Stimulated activated naive B cell treated with anti-CD40 and anti-IgM and Interleukin-4, amounts not matched to agents 10 μg/mL and 1 μg/mL and 100 μg/mL, for 72 hours (primary cell): ENCODE measurements at regions not wholly inside any gene's neighbourhood (a gene's known extent, or its start where the extent isn't known, plus 50 kb on each side); places are given as distances from the start of the nearest gene placed in this dataset.
"Not testable (repeated sequence)": the region's sequence is repeated elsewhere in the genome, so short reads cannot be mapped to it uniquely, and the experiment has no call there.

ENCODE experiments used
- ATAC-seq, 2 donors: fragments of 150-1000 bp; cut with Tn5 transposase; replicated peaks; 2 replicates each; pipeline ENCODE4 v1.10.0; 2021; ENCODE audit warnings: moderate library complexity in 1 of 2
- DNase-seq: peaks from one replicate; pipeline ENCODE4 v3.0.0; 2021
- H3K27ac Mint-ChIP-seq: one replicate; pipeline ENCODE4 v1.8.0; 2022; ENCODE audit warnings: mild to moderate bottlenecking, mixed read lengths
- H3K27me3 Mint-ChIP-seq, 2 donors: one replicate each; pipeline ENCODE4 v1.8.0; 2022; ENCODE audit warnings: mixed read lengths in 2 of 2
- H3K36me3 Mint-ChIP-seq, 2 donors: one replicate each; pipeline ENCODE4 v1.8.0; 2022; ENCODE audit warnings: mixed read lengths in 2 of 2, mild to moderate bottlenecking in 1 of 2
- H3K4me1 Mint-ChIP-seq, 2 donors: one replicate each; pipeline ENCODE4 v1.8.0; 2022; ENCODE audit warnings: mixed read lengths in 2 of 2, mild to moderate bottlenecking in 1 of 2
- H3K4me3 Mint-ChIP-seq, 2 donors: one replicate each; pipeline ENCODE4 v1.8.0; 2022; ENCODE audit warnings: mild to moderate bottlenecking in 2 of 2, mixed read lengths in 2 of 2, moderate library complexity in 1 of 2
- H3K9me3 Mint-ChIP-seq, 2 donors: one replicate each; pipeline ENCODE4 v1.8.0; 2022; ENCODE audit warnings: mixed read lengths in 2 of 2, mild to moderate bottlenecking in 1 of 2

DNA sequence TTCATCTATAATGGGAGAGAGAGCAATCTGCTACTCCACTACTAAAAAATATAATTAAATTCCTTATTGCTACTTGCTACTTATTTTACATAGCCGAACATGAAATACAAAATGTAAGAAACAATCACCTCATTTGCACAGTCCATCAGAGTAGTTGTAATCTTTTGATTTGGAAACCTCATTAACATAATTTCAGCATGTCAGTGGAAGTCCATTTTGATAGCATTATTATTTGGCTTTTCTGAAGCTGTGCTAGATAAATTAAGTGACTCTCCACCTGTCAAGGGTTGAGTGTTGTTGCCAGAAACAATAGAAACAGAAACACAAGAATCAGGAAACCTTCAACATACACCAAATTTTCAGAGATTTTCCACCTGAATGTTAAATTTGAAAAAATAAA is 250.0 kb downstream of the RFPL4B start:
- no peak overlapping the region for H3K4me3 Mint-ChIP-seq
- no peak overlapping the region for H3K27ac Mint-ChIP-seq
- no peaks in the 10 kb centered on the region for H3K4me1 Mint-ChIP-seq
- H3K9me3 Mint-ChIP-seq = peaks cover 5 to 10% of the 10 kb centered on the region in 2 donors
- no peak for ATAC-seq
- DNase-seq = no peak
- H3K36me3 Mint-ChIP-seq = no peaks in the 10 kb centered on the region
- H3K27me3 Mint-ChIP-seq = peaks cover 0 to 5% of the 10 kb centered on the region in 2 donors

DNA sequence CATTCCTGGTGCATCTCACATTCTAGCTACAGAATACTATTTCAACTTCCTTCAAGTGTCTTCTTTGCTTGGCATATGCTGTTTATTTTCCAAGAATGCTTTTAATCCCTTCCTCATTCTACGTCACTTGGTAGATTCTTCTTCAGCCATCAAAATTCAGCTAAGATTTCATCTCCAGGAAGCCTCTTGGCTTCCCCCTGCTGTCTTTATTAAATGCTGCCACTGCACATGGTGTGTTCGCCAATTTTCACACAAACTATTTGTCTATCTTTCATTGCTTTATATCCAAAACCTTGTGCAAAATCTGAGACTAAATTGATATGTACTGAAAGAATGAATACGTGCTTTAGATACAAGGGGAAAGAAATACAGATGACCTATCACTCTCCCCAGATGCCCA is 253.0 kb downstream of the RFPL4B start:
- H3K36me3 Mint-ChIP-seq = no peaks in the 10 kb centered on the region
- no peak overlapping the region for H3K27ac Mint-ChIP-seq
- H3K9me3 Mint-ChIP-seq = peaks cover 0 to 5% of the 10 kb centered on the region in 2 donors
- H3K27me3 Mint-ChIP-seq = peaks cover 0 to 5% of the 10 kb centered on the region in 2 donors
- no peaks in the 10 kb centered on the region for H3K4me1 Mint-ChIP-seq
- DNase-seq = no peak
- H3K4me3 Mint-ChIP-seq = no peak overlapping the region
- no peak for ATAC-seq

DNA sequence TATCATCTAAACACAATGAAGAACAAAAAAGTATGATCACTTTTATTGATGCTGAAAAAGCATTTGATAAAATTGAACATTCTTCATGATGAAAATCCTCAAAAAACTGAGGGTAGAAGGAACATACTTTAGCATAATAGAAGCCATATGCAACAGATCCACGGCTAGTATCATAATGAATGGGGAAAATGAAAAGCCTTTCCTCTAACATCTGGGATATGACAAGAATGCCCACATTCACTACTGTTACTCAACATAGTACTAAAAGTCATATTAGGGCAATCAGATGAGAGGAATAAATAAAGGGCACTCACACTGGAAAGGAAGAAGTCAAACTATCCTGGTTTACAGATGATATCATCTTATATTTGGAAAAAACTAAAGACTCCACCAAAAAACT is 256.6 kb downstream of the RFPL4B start:
- H3K9me3 Mint-ChIP-seq = peaks cover 9 to 11% of the 10 kb centered on the region in 2 donors
- no peak for ATAC-seq
- no peak for DNase-seq
- H3K27me3 Mint-ChIP-seq = peaks cover 0 to 5% of the 10 kb centered on the region in 2 donors
- no peak overlapping the region for H3K4me3 Mint-ChIP-seq
- H3K36me3 Mint-ChIP-seq = peaks cover 4% of the 10 kb centered on the region in 2 donors
- no peak overlapping the region for H3K27ac Mint-ChIP-seq
- H3K4me1 Mint-ChIP-seq = no peaks in the 10 kb centered on the region

DNA sequence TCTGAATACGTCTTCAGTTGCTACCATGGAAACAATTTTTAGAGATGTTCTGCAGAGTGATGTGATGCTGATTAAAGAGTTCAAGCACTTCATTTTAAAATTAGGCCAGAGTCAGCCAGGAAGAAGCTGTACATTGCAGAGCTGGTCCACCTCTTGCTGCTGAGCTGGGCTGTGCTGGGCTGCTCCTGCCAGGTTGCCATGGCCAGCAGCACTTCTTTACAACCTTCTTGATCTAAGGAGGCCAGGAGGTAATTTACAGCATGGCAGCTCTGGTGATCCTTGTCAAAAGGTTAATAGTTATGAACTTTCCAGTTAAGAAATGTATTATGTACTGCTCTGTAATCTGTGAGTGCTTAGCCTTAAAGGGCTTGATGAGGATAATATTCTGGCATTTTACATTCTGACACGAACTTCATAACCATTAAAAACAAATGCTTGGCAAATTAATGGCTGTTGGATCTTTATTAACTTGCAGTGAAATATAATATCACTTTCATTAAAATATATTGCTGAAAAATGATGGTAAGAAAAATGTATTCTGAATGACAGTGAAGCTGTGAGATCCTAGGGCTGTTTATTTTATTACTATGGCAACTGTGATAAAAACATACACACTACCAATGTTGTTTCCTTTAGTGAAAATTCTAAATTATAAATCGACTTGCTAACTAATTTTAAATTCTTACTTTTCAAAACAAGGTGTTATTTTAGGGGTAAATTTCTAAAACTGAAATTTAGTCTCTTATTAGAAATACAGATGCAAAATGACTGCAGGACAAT is 259.7 kb downstream of the RFPL4B start:
- no peak for DNase-seq

DNA sequence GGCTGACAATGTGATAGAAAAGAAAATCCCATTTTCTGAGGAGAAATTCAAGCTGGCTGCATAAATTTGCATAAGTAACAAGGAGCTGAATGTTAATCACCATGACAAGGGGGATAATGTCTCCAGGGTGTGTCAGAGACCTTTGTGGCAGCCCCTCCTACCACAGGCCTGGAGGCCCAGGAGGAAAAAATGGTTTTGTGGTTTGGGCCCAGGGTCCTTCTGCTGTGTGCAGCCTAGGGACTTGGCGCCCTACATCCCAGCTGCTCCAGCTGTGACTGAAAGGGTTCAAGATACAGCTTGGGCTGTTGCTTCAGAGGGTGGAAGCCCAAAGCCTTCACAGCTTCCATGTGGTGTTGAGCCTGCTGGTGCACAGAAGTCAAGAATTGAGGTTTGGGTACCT is 261.8 kb downstream of the RFPL4B start:
- not testable (repeated sequence) for H3K27ac Mint-ChIP-seq, H3K4me3 Mint-ChIP-seq, H3K27me3 Mint-ChIP-seq, H3K4me1 Mint-ChIP-seq, ATAC-seq, DNase-seq, H3K36me3 Mint-ChIP-seq
- H3K9me3 Mint-ChIP-seq = peaks cover 9 to 14% of the 10 kb centered on the region in 2 donors

More for the DNA sequence above, 259.7 kb downstream of the RFPL4B start:
- peaks cover 9 to 15% of the 10 kb centered on the region in 2 donors for H3K9me3 Mint-ChIP-seq
- H3K27ac Mint-ChIP-seq = no peak overlapping the region
- H3K36me3 Mint-ChIP-seq = peaks cover 4% of the 10 kb centered on the region in 2 donors
- H3K4me3 Mint-ChIP-seq = no peak overlapping the region
- no peaks in the 10 kb centered on the region for H3K4me1 Mint-ChIP-seq
- no peak for ATAC-seq
- peaks cover 0 to 3% of the 10 kb centered on the region in 2 donors for H3K27me3 Mint-ChIP-seq

DNA sequence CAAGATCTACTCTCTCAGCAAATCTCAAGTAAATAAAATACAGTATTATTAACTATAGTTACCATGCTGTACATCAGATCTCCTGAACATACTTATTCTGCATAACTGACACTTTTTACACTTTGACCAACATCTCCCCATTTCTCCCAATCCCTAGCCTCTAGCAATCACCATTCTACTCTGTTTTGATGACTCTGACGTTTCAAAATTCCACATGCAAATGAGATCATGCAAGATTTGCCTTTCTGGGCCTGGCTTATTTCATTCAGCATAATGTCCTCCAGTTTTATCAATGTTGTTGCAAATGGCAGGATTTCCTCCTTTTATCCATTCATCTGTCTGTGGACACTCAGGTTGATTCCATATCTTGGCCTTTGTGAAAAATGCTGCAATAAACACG is 266.3 kb downstream of the RFPL4B start:
- Mint-ChIP-seq H3K9me3 (peaks cover 3 to 9% of the 10 kb centered on the region in 2 donors), H3K4me1 (no peaks in the 10 kb centered on the region), H3K4me3 (no peak overlapping the region), H3K27ac (no peak overlapping the region), H3K36me3 (peaks cover 2 to 3% of the 10 kb centered on the region in 2 donors), H3K27me3 (no peaks in the 10 kb centered on the region)
- ATAC-seq (no peak), DNase-seq (no peak)

DNA sequence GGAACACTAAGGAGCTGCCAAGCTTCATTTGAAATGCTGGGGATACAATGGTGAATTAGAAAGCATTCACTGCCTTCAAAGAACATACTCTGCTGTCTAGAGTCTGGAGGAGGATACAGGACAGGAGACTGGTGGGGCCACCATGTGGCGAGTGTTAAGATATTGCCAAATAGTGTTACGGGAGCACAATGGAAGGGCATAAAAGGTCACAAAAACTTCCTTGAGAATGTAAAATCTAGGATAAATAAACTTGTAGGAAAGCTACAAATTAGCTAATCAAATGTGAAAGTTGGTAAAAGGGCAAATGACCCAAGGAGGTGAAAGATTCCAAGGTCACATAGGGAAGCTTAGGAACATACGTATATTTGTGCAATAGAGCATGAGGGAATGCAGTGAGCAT is 271.7 kb downstream of the RFPL4B start:
- H3K4me3 Mint-ChIP-seq = no peak overlapping the region
- no peaks in the 10 kb centered on the region for H3K9me3 Mint-ChIP-seq
- H3K27ac Mint-ChIP-seq = no peak overlapping the region
- DNase-seq = no peak
- H3K27me3 Mint-ChIP-seq = no peaks in the 10 kb centered on the region
- H3K4me1 Mint-ChIP-seq = no peaks in the 10 kb centered on the region
- H3K36me3 Mint-ChIP-seq = no peaks in the 10 kb centered on the region
- no peak for ATAC-seq

DNA sequence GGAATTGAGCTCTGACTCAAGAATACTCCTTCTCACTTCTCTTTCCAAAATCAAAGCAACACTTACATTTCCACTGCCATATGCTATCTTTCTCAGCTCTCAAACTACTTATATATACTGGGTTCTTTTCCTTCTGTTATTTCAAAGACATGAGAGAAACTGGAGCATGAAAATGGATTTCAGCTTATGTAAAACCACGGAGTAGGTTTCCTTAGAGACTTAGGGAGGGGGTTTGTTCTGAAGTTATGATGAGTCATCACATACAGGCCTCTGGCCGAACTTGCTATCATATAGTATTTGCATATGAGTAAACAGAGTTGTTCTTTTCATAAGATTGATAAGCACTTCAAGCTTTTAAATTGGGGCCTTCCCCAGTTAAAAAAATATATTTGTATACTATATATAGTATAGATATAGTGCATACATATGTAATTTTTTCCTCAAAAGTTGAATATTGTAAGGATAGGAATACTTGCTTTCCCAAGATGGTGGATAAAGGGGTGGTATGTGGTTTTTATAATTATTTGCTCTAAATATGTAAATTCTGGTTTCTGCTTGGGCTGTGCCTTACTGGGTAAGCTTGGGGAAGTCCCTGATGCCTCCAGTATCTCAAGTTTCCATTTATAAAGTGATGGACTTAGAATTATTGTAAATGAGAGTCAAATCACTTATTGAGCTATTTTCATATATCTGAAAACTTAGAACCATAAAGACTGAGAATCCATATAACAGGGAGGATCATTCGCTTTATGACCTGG is 273.9 kb downstream of the RFPL4B start:
- Mint-ChIP-seq H3K27ac (no peak overlapping the region), H3K9me3 (no peaks in the 10 kb centered on the region), H3K27me3 (no peaks in the 10 kb centered on the region), H3K4me1 (no peaks in the 10 kb centered on the region), H3K36me3 (no peaks in the 10 kb centered on the region), H3K4me3 (no peak overlapping the region)
- DNase-seq = no peak
- no peak for ATAC-seq

DNA sequence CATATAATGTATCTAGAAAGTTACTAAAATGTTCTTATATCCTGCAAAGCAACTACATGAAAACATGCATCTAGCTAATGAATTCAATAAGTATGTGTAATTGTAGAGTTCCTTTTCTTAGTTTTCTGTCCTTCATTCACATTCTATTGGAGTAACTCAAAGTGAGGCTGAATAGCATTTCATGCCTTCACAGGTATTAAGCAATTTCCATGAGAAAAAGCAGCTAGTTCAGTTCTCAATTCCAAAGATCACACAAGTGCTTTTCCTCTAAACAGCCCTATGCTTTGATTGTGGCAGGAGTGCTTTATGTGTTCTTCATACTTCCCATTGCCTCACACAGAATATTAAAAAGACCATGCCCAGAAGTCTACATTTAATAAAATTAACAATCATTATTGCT is 274.9 kb downstream of the RFPL4B start:
- no peaks in the 10 kb centered on the region for H3K4me1 Mint-ChIP-seq
- ATAC-seq (no peak), DNase-seq (no peak)
- H3K27me3 Mint-ChIP-seq = no peaks in the 10 kb centered on the region
- no peaks in the 10 kb centered on the region for H3K36me3 Mint-ChIP-seq
- no peak overlapping the region for H3K4me3 Mint-ChIP-seq
- H3K27ac Mint-ChIP-seq = no peak overlapping the region
- no peaks in the 10 kb centered on the region for H3K9me3 Mint-ChIP-seq

DNA sequence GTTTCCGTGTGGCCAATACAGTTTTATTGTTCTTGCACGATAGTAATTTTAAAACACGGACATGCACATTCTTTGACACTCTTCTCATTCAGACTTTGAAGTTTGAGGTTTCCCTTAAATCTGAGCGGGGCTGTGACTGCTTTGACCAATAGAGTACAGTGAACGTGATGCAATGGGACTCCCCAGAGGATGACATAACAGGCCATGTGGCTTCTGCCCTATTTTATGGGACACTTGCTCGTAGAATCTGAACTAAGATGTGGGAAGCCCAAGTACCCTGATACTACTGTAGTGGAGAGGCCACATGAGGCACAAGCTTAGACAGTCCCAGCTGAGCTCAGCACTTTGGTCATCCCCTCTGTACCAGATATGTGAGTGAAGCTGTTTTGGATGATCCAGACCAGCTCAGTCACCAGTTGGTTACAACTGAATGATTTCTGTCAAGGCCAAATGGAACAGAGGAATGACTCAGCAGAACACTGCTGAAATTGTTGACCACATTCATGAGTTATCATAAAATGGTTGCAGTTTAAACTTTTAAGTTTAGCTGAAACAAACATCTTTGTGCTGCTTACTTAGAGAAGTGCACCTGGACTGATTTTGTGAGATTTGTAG is 279.4 kb downstream of the RFPL4B start:
- Mint-ChIP-seq H3K4me1 (no peaks in the 10 kb centered on the region), H3K4me3 (no peak overlapping the region), H3K36me3 (no peaks in the 10 kb centered on the region), H3K27ac (no peak overlapping the region), H3K9me3 (no peaks in the 10 kb centered on the region), H3K27me3 (peaks cover 0 to under 1% of the 10 kb centered on the region in 2 donors)
- ATAC-seq (no peak), DNase-seq (no peak)

DNA sequence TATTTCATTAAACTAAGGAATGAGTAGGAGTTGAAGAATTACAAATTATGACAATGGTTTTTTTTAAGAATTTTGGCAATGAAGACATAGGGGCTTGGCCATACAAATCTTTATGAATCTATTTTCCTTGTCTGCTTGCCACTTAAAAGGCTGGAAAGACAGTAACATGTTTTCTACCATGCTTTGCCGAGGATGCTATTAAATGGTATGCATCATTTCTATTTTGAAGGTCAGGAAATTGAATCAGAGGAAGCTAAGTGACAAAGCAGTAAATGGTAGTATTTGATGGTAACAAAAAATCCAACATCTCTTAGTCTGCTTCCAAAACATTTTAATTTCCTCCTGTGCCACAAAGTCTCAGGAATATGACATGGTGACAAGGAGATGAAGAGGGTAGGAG is 287.2 kb downstream of the RFPL4B start:
- no peak overlapping the region for H3K27ac Mint-ChIP-seq
- no peaks in the 10 kb centered on the region for H3K36me3 Mint-ChIP-seq
- H3K4me3 Mint-ChIP-seq = no peak overlapping the region
- ATAC-seq (no peak), DNase-seq (no peak)
- peaks cover 0 to 3% of the 10 kb centered on the region in 2 donors for H3K9me3 Mint-ChIP-seq
- H3K4me1 Mint-ChIP-seq = no peaks in the 10 kb centered on the region
- H3K27me3 Mint-ChIP-seq = peaks cover 3 to 6% of the 10 kb centered on the region in 2 donors

DNA sequence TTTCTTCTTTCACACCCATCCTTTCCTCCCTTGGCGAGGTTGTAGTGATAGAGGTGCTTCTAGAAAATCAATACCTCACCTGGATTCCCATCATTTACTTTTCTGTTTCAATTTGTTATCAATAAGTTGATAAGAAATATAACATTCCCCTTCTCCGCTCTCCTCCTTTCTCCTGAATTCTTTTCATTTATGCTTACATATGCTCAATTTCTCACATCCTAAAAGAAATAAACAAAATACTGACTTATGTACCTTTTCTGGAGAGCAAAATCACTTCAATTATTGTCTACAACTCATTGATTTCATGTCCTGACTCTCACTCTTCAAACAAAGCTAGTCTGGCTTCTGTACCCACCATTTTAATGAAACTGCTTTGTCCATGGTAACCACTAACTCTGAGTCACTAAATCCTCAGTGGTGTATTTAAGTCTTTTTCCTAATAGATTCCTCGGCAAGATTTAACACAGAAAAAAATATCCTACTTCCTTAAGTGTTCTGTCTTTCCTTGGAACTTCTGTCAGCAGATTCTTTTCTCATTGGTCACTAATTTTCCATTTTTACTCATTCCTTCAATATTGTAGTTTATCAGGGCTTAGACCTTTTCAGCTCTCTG is 289.6 kb downstream of the RFPL4B start:
- H3K4me3 Mint-ChIP-seq = no peak overlapping the region
- H3K27me3 Mint-ChIP-seq = peaks cover 2 to 3% of the 10 kb centered on the region in 2 donors
- H3K36me3 Mint-ChIP-seq = no peaks in the 10 kb centered on the region
- DNase-seq (no peak), ATAC-seq (no peak)
- peaks cover 0 to 2% of the 10 kb centered on the region in 2 donors for H3K9me3 Mint-ChIP-seq
- H3K4me1 Mint-ChIP-seq = no peaks in the 10 kb centered on the region
- H3K27ac Mint-ChIP-seq = no peak overlapping the region

DNA sequence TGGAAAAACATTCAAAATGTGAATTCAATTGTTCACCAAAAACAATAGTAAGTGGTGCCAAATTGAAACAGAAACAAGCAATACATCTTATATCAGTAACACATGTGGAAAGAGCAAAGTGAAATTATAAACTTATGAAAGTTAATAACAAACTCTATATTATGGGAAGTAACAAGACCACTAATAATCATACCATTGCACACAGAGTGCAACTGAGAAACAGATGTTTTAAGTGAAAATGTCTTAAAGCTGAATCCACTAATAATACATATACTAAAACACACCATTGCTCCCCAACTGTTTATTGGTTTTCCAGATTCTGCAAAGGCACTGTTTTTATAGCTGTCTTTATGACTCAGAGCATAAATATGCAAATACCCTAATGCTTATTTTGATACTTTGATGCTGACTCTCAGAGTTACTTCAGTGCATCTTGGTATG is 292.3 kb downstream of the RFPL4B start:
- ATAC-seq (no peak), DNase-seq (no peak)
- Mint-ChIP-seq H3K36me3 (no peaks in the 10 kb centered on the region), H3K27ac (no peak overlapping the region), H3K9me3 (no peaks in the 10 kb centered on the region), H3K4me1 (no peaks in the 10 kb centered on the region), H3K27me3 (no peaks in the 10 kb centered on the region), H3K4me3 (no peak overlapping the region)

DNA sequence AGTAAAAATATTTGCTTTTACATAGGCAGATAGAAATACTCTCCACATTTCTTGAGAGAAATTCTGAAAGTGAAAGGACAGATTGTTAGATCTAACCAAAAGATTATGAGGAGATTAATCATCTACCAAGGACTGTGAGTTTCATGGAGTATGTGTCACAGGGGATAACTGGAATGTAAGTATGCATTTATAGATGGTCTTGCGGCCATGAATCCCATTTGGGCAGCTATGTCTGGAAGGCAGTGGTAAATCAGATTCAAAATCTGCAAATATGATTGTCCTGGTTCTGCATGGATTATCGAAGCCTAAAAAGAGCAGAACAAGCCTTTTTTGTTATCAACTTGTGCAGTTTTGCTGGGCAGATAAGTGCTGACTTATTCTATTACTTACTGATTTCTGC is 293.8 kb downstream of the RFPL4B start:
- H3K36me3 Mint-ChIP-seq = no peaks in the 10 kb centered on the region
- H3K27ac Mint-ChIP-seq = no peak overlapping the region
- DNase-seq (no peak), ATAC-seq (no peak)
- H3K9me3 Mint-ChIP-seq = no peaks in the 10 kb centered on the region
- no peaks in the 10 kb centered on the region for H3K27me3 Mint-ChIP-seq
- H3K4me3 Mint-ChIP-seq = no peak overlapping the region
- H3K4me1 Mint-ChIP-seq = no peaks in the 10 kb centered on the region
